ENCODE measurements at regions not wholly inside any gene's neighbourhood (a gene's known extent, or its start where the extent isn't known, plus 50 kb on each side); places are given as distances from the start of the nearest gene placed in this dataset.

DNA sequence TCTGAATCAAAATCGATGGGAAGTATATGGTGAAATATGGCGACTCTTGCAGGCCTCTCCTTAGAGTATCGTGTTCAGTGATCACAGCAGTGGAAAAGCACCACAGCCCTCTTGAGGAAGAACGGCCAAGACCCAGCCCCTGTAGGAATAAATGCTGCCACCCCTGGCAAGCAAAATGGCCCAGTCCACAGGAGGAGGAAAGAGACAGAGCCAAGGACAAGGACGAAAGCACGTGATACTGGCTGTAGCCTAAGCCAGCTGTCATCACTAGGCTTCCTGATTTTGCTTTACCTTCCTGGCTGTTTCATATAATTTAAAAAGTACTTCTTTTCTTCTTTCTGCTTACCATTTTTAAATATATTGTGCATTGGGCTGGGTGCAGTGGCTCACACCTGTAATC is 395.0 kb upstream of the SHH start:
- H3K4me3 Mint-ChIP-seq = no peak overlapping the region
- H3K9me3 Mint-ChIP-seq = no peaks in the 10 kb centered on the region
- CTCF ChIA-PET = no interaction called here
- H3K36me3 Mint-ChIP-seq (ENCODE audit: low read depth) = no peaks in the 10 kb centered on the region
- no peaks in the 10 kb centered on the region for H3K4me1 Mint-ChIP-seq
- intact Hi-C loops (cut with micrococcal nuclease) = no loop called here
- no peak for DNase-seq
- POLR2A ChIA-PET = no interaction called here
- TF ChIP-seq, protein P1, sequence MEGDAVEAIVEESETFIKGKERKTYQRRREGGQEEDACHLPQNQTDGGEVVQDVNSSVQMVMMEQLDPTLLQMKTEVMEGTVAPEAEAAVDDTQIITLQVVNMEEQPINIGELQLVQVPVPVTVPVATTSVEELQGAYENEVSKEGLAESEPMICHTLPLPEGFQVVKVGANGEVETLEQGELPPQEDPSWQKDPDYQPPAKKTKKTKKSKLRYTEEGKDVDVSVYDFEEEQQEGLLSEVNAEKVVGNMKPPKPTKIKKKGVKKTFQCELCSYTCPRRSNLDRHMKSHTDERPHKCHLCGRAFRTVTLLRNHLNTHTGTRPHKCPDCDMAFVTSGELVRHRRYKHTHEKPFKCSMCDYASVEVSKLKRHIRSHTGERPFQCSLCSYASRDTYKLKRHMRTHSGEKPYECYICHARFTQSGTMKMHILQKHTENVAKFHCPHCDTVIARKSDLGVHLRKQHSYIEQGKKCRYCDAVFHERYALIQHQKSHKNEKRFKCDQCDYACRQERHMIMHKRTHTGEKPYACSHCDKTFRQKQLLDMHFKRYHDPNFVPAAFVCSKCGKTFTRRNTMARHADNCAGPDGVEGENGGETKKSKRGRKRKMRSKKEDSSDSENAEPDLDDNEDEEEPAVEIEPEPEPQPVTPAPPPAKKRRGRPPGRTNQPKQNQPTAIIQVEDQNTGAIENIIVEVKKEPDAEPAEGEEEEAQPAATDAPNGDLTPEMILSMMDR (IDR thresholded peaks at IDR 0.05) = no peak
- no peak for ATAC-seq (ENCODE audit: low read depth)
- peaks cover 2% of the 10 kb centered on the region for H3K27me3 Mint-ChIP-seq
- H3K27ac Mint-ChIP-seq = no peak overlapping the region

DNA sequence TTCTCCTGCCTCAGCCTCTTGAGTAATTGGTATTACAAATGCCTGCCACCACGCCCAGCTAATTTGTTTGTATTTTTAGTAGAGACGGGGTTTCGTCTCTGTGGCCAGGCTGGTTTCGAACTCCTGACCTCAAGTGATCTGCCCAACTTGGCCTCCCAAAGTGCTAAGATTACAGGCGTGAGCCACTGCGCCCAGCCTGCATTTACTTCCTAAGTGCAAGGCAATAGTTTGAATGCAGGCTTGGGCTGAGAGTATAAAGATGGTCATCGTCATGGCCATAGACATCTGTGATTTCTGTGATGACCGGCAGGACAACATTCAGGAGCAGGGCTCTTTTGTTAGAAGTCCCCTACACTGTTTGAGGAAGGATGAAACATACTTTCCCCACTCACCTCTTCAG is 393.9 kb upstream of the SHH start:
- DNase-seq (no peak), ATAC-seq (ENCODE audit: low read depth) (no peak)
- H3K9me3 Mint-ChIP-seq = no peaks in the 10 kb centered on the region
- peaks cover 2% of the 10 kb centered on the region for H3K27me3 Mint-ChIP-seq
- ChIA-PET CTCF (no interaction called here), POLR2A (no interaction called here)
- no peaks in the 10 kb centered on the region for H3K4me1 Mint-ChIP-seq
- no peaks in the 10 kb centered on the region for H3K36me3 Mint-ChIP-seq (ENCODE audit: low read depth)
- H3K4me3 Mint-ChIP-seq = no peak overlapping the region
- TF ChIP-seq, protein P1 (IDR thresholded peaks at IDR 0.05) = no peak
- no peak overlapping the region for H3K27ac Mint-ChIP-seq
- intact Hi-C loops (cut with micrococcal nuclease) = no loop called here

DNA sequence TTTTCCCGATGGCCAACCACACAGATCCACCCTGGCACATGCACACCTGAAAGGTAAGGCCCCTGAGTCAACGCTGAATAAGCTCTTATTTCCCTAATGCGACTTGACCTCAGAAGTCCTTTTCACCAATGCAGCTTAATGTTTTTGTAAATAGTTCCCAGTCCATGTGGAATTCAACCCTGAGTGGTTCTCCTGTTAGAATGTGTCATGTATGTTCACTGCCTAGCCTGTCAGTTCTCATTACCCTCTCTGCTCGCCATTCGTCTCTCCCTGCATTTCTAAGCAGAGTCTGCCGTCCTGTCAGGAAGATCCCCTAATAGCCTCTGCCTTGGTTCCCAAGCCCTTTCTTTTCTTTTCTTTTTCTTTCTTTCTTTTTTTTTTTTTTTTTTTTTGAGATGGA is 392.6 kb upstream of the SHH start:
- Mint-ChIP-seq H3K36me3 (ENCODE audit: low read depth) (no peaks in the 10 kb centered on the region), H3K4me1 (no peaks in the 10 kb centered on the region), H3K4me3 (no peak overlapping the region), H3K27me3 (no peaks in the 10 kb centered on the region), H3K27ac (no peak overlapping the region), H3K9me3 (no peaks in the 10 kb centered on the region)
- ChIA-PET POLR2A (no interaction called here), CTCF (no interaction called here)
- DNase-seq (no peak), ATAC-seq (ENCODE audit: low read depth) (no peak)
- TF ChIP-seq, protein P1 (IDR thresholded peaks at IDR 0.05) = no peak
- intact Hi-C loops (cut with micrococcal nuclease) = no loop called here

DNA sequence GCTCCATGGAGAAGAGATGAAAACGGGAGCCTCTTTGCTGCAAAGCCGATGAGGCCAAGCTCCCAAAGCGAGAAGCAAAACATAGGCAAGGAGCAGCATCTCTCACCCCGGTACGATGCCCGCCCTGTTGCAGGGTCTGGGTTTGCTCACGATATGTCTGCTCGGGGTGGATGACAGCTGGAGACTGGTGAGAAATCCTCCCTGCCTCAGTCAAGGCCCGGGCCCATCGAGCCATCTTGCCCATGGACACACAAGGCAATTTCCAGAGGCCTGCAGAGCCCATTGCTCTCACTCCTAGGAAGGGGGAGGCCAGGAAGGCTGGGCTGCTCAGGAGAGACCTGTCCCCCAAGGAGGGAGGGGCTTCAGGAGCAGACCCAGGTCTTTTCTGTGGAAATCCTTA is 391.7 kb upstream of the SHH start:
- TF ChIP-seq, protein P1 (IDR thresholded peaks at IDR 0.05) = no peak
- intact Hi-C loops (cut with micrococcal nuclease) = no loop called here
- ATAC-seq (ENCODE audit: low read depth) = no peak
- Mint-ChIP-seq H3K27me3 (no peaks in the 10 kb centered on the region), H3K4me3 (no peak overlapping the region), H3K27ac (no peak overlapping the region), H3K9me3 (no peaks in the 10 kb centered on the region), H3K36me3 (ENCODE audit: low read depth) (no peaks in the 10 kb centered on the region), H3K4me1 (no peaks in the 10 kb centered on the region)
- DNase-seq = no peak
- ChIA-PET CTCF (no interaction called here), POLR2A (no interaction called here)

DNA sequence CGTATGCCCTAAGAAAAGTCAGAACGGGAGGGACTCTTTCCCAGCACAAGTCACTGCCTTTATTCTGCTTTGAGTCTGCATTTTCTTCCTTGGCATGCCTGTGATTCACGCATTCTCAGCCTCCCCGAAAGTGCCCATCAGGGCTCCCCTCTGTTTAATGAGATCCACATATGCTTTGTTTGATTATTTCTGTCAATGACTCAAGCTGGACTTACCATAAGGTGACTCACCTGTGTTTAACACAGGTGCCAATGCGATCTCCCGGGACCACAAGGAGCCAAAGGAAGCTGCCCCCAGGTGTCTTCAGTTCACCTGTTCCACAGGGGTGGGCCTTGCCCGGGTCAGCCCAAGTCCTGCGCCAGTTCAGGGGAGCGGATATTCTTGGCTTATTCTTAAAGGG is 386.0 kb upstream of the SHH start:
- no peaks in the 10 kb centered on the region for H3K4me1 Mint-ChIP-seq
- POLR2A ChIA-PET = no interaction called here
- intact Hi-C loops (cut with micrococcal nuclease) = no loop called here
- no peaks in the 10 kb centered on the region for H3K27me3 Mint-ChIP-seq
- no peak for DNase-seq
- no peak for ATAC-seq (ENCODE audit: low read depth)
- no peaks in the 10 kb centered on the region for H3K36me3 Mint-ChIP-seq (ENCODE audit: low read depth)
- CTCF ChIA-PET = no interaction called here
- H3K27ac Mint-ChIP-seq = no peak overlapping the region
- H3K9me3 Mint-ChIP-seq = no peaks in the 10 kb centered on the region
- TF ChIP-seq, protein P1 (IDR thresholded peaks at IDR 0.05) = no peak
- no peak overlapping the region for H3K4me3 Mint-ChIP-seq

All from activated B cell treated with CpG ODN at 0.5 μM for 24 hours (primary cell).